ENCODE measurements at regions not wholly inside any gene's neighbourhood (a gene's known extent, or its start where the extent isn't known, plus 50 kb on each side); places are given as distances from the start of the nearest gene placed in this dataset.

- Mint-ChIP-seq H3K4me1 (ENCODE audit: insufficient read depth, unreplicated experiment) (no peaks in the 10 kb centered on the region), H3K9me3 (ENCODE audit: unreplicated experiment) (peaks cover 5% of the 10 kb centered on the region), H3K4me3 (ENCODE audit: unreplicated experiment) (no peak overlapping the region), H3K27ac (ENCODE audit: low read depth, unreplicated experiment) (no peak overlapping the region), H3K27me3 (ENCODE audit: insufficient read depth, unreplicated experiment) (no peaks in the 10 kb centered on the region), H3K36me3 (ENCODE audit: insufficient read depth, unreplicated experiment) (no peaks in the 10 kb centered on the region)
- TF ChIP-seq, protein P1, sequence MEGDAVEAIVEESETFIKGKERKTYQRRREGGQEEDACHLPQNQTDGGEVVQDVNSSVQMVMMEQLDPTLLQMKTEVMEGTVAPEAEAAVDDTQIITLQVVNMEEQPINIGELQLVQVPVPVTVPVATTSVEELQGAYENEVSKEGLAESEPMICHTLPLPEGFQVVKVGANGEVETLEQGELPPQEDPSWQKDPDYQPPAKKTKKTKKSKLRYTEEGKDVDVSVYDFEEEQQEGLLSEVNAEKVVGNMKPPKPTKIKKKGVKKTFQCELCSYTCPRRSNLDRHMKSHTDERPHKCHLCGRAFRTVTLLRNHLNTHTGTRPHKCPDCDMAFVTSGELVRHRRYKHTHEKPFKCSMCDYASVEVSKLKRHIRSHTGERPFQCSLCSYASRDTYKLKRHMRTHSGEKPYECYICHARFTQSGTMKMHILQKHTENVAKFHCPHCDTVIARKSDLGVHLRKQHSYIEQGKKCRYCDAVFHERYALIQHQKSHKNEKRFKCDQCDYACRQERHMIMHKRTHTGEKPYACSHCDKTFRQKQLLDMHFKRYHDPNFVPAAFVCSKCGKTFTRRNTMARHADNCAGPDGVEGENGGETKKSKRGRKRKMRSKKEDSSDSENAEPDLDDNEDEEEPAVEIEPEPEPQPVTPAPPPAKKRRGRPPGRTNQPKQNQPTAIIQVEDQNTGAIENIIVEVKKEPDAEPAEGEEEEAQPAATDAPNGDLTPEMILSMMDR (IDR thresholded peaks at IDR 0.05; ENCODE audit: unreplicated experiment), result no peak
- no peak for DNase-seq (ENCODE audit: unreplicated experiment)
- no TSS peak for BruUV-seq (replicated peaks)
- ChIA-PET POLR2A (interaction anchor here (0.7 to 1.0 kb wide), 2 partner anchors 10 to 78 kb away, joined by 3 read pairs; no protein-coding TSS in a partner anchor), CTCF (interaction anchor here (0.6 kb wide), 1 partner anchor 293 kb away, joined by 4 read pairs; no protein-coding TSS in a partner anchor)
- intact Hi-C loops (cut with micrococcal nuclease), result no loop called here
Observed at GRCh38 chr18:10293966-10294365, 160.5 kb upstream of the APCDD1 start.

GRCh38 chr18:10295751-10296150 is 158.7 kb upstream of the APCDD1 start:
- intact Hi-C loops (cut with micrococcal nuclease), result no loop called here
- TF ChIP-seq, protein P1 (IDR thresholded peaks at IDR 0.05; ENCODE audit: unreplicated experiment), result no peak
- CTCF ChIA-PET, result no interaction called here
- no peaks in the 10 kb centered on the region for H3K4me1 Mint-ChIP-seq (ENCODE audit: insufficient read depth, unreplicated experiment)
- no peak for DNase-seq (ENCODE audit: unreplicated experiment)
- no peaks in the 10 kb centered on the region for H3K27me3 Mint-ChIP-seq (ENCODE audit: insufficient read depth, unreplicated experiment)
- BruUV-seq (replicated peaks), result no TSS peak
- H3K4me3 Mint-ChIP-seq (ENCODE audit: unreplicated experiment), result no peak overlapping the region
- H3K9me3 Mint-ChIP-seq (ENCODE audit: unreplicated experiment), result no peaks in the 10 kb centered on the region
- no peak overlapping the region for H3K27ac Mint-ChIP-seq (ENCODE audit: low read depth, unreplicated experiment)
- POLR2A ChIA-PET, result no interaction called here
- H3K36me3 Mint-ChIP-seq (ENCODE audit: insufficient read depth, unreplicated experiment), result no peaks in the 10 kb centered on the region

DNA sequence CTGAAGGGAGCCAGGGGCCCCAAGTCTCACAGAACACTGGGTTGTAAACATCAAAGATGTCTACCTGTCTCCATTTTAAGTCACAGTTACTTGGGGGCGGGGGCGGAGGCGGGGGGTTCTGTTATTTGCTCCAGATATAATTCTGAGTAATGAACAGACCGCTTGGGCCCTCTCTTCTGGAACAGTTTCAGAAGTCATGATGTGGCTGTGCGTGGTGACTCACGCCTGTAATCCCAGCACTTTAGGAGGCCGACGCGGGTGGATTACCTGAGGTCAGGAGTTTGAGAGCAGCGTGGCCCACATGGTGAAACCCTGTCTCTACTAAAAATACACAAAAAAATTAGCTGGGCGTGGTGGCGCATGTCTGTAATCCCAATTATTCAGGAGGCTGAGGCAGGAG is 157.9 kb upstream of the APCDD1 start:
- CTCF ChIA-PET, result interaction anchor here (0.7 kb wide), 1 partner anchor 42 kb away, joined by 3 read pairs; no protein-coding TSS in a partner anchor
- H3K36me3 Mint-ChIP-seq (ENCODE audit: insufficient read depth, unreplicated experiment), result no peaks in the 10 kb centered on the region

DNA sequence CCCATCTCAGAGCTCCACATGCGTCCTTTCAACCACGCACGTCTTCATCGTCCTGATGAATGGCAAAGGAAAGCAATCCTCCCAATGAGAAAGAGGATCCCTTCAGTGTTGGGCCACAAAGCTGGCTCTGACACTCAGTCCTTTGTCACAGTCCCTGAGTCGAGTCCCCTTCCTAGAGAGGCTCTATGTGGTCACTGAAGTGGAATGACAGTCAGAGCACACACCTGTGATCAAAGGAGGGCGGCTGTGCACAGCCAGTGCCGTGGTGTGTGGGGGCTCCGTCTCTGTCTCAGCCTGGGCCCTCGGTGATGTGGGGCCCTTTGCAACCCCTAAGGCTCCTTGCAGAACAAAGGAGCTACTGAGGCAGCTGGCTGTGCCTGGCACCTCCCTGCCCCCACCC is 157.3 kb upstream of the APCDD1 start:
- no peak for DNase-seq (ENCODE audit: unreplicated experiment)
- Mint-ChIP-seq H3K27me3 (ENCODE audit: insufficient read depth, unreplicated experiment) (no peaks in the 10 kb centered on the region), H3K4me1 (ENCODE audit: insufficient read depth, unreplicated experiment) (peaks cover 5% of the 10 kb centered on the region), H3K36me3 (ENCODE audit: insufficient read depth, unreplicated experiment) (no peaks in the 10 kb centered on the region), H3K27ac (ENCODE audit: low read depth, unreplicated experiment) (no peak overlapping the region), H3K9me3 (ENCODE audit: unreplicated experiment) (no peaks in the 10 kb centered on the region), H3K4me3 (ENCODE audit: unreplicated experiment) (no peak overlapping the region)
- TF ChIP-seq, protein P1 (IDR thresholded peaks at IDR 0.05; ENCODE audit: unreplicated experiment), result no peak
- intact Hi-C loops (cut with micrococcal nuclease), result no loop called here
- CTCF ChIA-PET, result interaction anchor here (0.7 kb wide), 1 partner anchor 41 kb away, joined by 3 read pairs; no protein-coding TSS in a partner anchor
- POLR2A ChIA-PET, result interaction anchor here (1.0 kb wide), 1 partner anchor 20 kb away, joined by 3 read pairs; no protein-coding TSS in a partner anchor
- no TSS peak for BruUV-seq (replicated peaks)

More for the DNA sequence above, 157.9 kb upstream of the APCDD1 start:
- Mint-ChIP-seq H3K27ac (ENCODE audit: low read depth, unreplicated experiment) (no peak overlapping the region), H3K4me3 (ENCODE audit: unreplicated experiment) (no peak overlapping the region), H3K4me1 (ENCODE audit: insufficient read depth, unreplicated experiment) (peaks cover under 1% of the 10 kb centered on the region), H3K27me3 (ENCODE audit: insufficient read depth, unreplicated experiment) (no peaks in the 10 kb centered on the region), H3K9me3 (ENCODE audit: unreplicated experiment) (no peaks in the 10 kb centered on the region)
- POLR2A ChIA-PET, result no interaction called here
- intact Hi-C loops (cut with micrococcal nuclease), result no loop called here
- TF ChIP-seq, protein P1 (IDR thresholded peaks at IDR 0.05; ENCODE audit: unreplicated experiment), result no peak
- no TSS peak for BruUV-seq (replicated peaks)
- DNase-seq (ENCODE audit: unreplicated experiment), result peak; percentile 39
